ENCODE measurements at regions not wholly inside any gene's neighbourhood (a gene's known extent, or its start where the extent isn't known, plus 50 kb on each side); places are given as distances from the start of the nearest gene placed in this dataset.

DNA sequence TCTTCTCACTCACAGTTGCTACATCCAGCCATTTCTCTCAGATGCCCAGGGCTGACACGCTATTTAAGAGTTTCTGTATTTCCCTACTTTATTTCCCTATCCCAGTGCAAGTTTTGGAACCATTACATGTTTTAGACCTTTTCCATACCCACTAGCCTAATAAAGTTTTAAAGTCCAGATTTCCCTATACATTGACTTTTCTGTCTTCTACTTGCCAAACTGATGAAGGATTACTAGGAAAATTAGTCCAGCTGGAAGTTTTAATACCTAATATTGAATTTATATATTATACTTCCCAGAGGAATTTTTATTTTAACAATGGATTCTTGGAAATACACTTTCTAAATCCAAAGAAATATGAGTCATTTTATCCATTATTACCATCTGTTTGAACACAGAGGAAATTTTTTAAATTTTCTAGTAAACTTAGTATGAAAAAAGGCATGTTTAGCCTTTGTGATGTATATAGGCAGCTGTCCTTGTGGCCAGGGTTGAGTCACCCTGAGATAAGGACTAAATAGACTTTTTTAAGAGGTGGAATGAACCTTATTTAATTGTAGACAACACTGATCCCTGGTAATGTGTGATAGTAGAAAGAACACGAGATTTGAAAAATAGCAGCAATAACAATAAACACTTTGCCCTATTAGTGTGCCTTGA lies 205.0 kb downstream of the TFEC start:
- Histone ChIP-seq H3K27ac (no peak overlapping the region), H3K36me3 (no peaks in the 10 kb centered on the region), H3K9me3 (no peaks in the 10 kb centered on the region), H3K4me3 (no peak overlapping the region), H3K4me1 (no peaks in the 10 kb centered on the region), H3K27me3 (no peaks in the 10 kb centered on the region)
- no peak for DNase-seq
- no peak for TF ChIP-seq POLR2A (IDR thresholded peaks at IDR 0.05)
- TF ChIP-seq, protein P1, sequence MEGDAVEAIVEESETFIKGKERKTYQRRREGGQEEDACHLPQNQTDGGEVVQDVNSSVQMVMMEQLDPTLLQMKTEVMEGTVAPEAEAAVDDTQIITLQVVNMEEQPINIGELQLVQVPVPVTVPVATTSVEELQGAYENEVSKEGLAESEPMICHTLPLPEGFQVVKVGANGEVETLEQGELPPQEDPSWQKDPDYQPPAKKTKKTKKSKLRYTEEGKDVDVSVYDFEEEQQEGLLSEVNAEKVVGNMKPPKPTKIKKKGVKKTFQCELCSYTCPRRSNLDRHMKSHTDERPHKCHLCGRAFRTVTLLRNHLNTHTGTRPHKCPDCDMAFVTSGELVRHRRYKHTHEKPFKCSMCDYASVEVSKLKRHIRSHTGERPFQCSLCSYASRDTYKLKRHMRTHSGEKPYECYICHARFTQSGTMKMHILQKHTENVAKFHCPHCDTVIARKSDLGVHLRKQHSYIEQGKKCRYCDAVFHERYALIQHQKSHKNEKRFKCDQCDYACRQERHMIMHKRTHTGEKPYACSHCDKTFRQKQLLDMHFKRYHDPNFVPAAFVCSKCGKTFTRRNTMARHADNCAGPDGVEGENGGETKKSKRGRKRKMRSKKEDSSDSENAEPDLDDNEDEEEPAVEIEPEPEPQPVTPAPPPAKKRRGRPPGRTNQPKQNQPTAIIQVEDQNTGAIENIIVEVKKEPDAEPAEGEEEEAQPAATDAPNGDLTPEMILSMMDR (IDR thresholded peaks at IDR 0.05): no peak
- 55% methylated on average over 2 of the region's 2 CpGs for WGBS (ENCODE audit: insufficient coverage, low coverage, low lambda C conversion rate, missing lambda C conversion rate)
- ATAC-seq: no peak
- intact Hi-C loops (cut with DNase I): no loop called here

DNA sequence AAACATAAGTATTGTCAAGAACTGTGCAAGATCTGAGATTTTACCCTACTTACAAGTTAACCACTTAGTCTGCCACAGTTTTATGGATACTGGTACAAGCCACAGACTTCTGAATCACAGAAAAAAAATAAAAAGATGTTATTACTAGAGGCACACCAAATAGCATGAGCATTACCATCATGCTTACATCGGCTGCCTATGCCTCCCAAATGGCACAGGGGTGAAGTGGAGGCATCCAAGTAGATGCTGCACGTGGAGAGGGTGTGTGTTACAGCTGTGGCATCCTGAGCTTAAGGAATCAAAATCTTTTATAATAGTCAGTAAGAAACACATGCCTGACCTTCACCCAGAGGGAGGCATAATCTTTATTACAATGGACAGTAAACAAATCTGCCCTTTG lies 207.8 kb downstream of the TFEC start:
- H3K9me3 ChIP-seq: no peaks in the 10 kb centered on the region
- intact Hi-C loops (cut with DNase I): no loop called here
- 23% methylated on average over 2 of the region's 2 CpGs for WGBS (ENCODE audit: insufficient coverage, low coverage, low lambda C conversion rate, missing lambda C conversion rate)
- ATAC-seq (no peak), DNase-seq (no peak)
- H3K27me3 ChIP-seq: no peaks in the 10 kb centered on the region
- no peak overlapping the region for H3K27ac ChIP-seq
- TF ChIP-seq, protein P1 (IDR thresholded peaks at IDR 0.05): no peak
- no peak for TF ChIP-seq POLR2A (IDR thresholded peaks at IDR 0.05)
- H3K36me3 ChIP-seq: no peaks in the 10 kb centered on the region
- no peaks in the 10 kb centered on the region for H3K4me1 ChIP-seq
- no peak overlapping the region for H3K4me3 ChIP-seq

DNA sequence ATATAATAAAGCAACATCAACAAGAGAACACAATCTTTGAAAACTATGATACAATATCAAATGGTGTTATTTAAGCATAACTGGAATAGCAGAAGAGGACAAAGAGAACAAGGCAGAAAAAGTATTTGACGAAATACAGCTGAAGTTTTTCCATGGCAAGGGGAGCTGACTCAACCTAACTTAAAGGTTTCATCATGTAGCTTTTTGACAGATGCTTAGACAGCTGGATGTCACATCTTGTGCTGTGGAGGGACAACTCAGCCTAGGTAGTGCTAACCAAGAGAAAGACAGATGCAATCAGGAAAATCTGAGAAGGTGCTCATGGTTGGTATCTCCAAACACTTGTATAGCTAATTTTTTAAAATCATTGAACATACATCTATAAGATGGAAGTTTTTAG lies 208.2 kb downstream of the TFEC start:
- intact Hi-C loops (cut with DNase I): no loop called here
- Histone ChIP-seq H3K4me3 (no peak overlapping the region), H3K27ac (no peak overlapping the region), H3K9me3 (no peaks in the 10 kb centered on the region), H3K27me3 (no peaks in the 10 kb centered on the region), H3K4me1 (no peaks in the 10 kb centered on the region), H3K36me3 (no peaks in the 10 kb centered on the region)
- DNase-seq: no peak
- 22% methylated on average over 1 of the region's 1 CpG for WGBS (ENCODE audit: insufficient coverage, low coverage, low lambda C conversion rate, missing lambda C conversion rate)
- no peak for ATAC-seq
- TF ChIP-seq POLR2A (IDR thresholded peaks at IDR 0.05): no peak
- TF ChIP-seq, protein P1 (IDR thresholded peaks at IDR 0.05): no peak

DNA sequence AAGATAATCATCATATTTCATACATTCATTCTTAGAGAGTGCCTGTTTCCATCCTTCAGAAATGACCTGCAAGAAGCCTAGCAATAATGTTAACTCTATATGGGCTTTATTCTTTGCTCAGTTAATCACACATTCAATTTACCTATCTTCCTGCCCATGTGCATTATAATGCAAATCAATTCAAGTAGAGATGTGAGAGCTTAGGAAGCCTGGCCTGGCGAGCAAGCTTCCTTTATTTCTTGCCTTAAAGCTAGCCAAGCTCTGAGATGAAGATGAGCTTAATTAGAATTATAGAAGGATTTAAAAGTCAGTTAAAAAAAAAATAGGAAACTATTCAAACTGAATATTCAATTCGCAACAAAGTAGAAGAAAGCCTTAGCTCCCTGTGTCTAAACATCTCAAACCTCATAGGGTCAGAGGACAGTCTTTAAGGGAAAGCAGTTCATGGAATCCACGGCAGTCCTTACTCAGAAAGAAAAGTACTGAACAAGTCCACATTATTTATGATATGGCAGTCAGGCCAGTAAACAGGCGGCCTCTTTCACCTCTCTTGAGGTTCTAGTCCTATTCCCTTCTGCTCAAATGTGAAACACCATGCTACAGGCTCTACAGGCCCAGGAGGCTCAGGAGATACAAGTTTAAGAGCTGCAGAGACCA lies 214.1 kb downstream of the TFEC start:
- Histone ChIP-seq H3K4me3 (no peak overlapping the region), H3K27me3 (no peaks in the 10 kb centered on the region), H3K9me3 (no peaks in the 10 kb centered on the region), H3K4me1 (no peaks in the 10 kb centered on the region), H3K27ac (no peak overlapping the region), H3K36me3 (no peaks in the 10 kb centered on the region)
- 39% methylated on average over 4 of the region's 4 CpGs for WGBS (ENCODE audit: insufficient coverage, low coverage, low lambda C conversion rate, missing lambda C conversion rate)
- no peak for DNase-seq
- TF ChIP-seq, protein P1 (IDR thresholded peaks at IDR 0.05): no peak
- TF ChIP-seq POLR2A (IDR thresholded peaks at IDR 0.05): no peak
- ATAC-seq: no peak
- intact Hi-C loops (cut with DNase I): no loop called here

Measured in right lobe of liver (tissue), 6 donors.